PC-3 (cell line): ENCODE measurements at regions not wholly inside any gene's neighbourhood (a gene's known extent, or its start where the extent isn't known, plus 50 kb on each side); places are given as distances from the start of the nearest gene placed in this dataset.

ENCODE experiments used
- ATAC-seq: fragments of 200-7000 bp; cut with Tn5 transposase; 2 replicates; pipeline ENCODE4 v1.9.1; 2020; ENCODE audit warnings: mild to moderate bottlenecking, moderate library complexity
- BruUV-seq: library from RNA; stranded (reverse); fragments of 400-500 nt; replicated peaks from 2 replicates; lab custom pipeline; 2021; lab: Mats Ljungman, UMichigan
- CTCF ChIA-PET: fragments of 300-600 bp; sonication (Branson Sonifier 250); formaldehyde crosslinking; loops from one replicate; lab custom pipeline; 2022; ENCODE audit warnings: antibody characterized with exemption; lab: Charles Lee
- POLR2A ChIA-PET: fragments of 300-600 bp; sonication (Branson Sonifier 250); formaldehyde crosslinking; loops from one replicate; lab custom pipeline; 2022; ENCODE audit warnings: antibody characterized with exemption; ENCODE audit not compliant: unreplicated experiment; lab: Charles Lee
- DNase-seq: peaks from one replicate; pipeline ENCODE4 v3.0.0-alpha.2; 2015
- H2AFZ ChIP-seq: fragments of 300-600 bp; sonication (generic); 2 replicates; pipeline ENCODE4 v1.6.0; 2016; ENCODE audit warnings: antibody characterized with exemption, low read length
- H3F3A ChIP-seq: fragments of 300-600 bp; sonication (generic); one replicate; pipeline ENCODE4 v1.6.0; 2017; ENCODE audit warnings: antibody characterized with exemption, low read length, control low read depth, mild to moderate bottlenecking; ENCODE audit not compliant: unreplicated experiment
- H3K27ac ChIP-seq: fragments of 300-600 bp; sonication (generic); 2 replicates; pipeline ENCODE4 v1.5.1; 2016; ENCODE audit warnings: mild to moderate bottlenecking, low read length
- H3K27me3 ChIP-seq: fragments of 300-600 bp; sonication (generic); 2 replicates; pipeline ENCODE4 v1.6.1; 2016; ENCODE audit warnings: low read length, mixed read lengths
- H3K36me3 ChIP-seq: fragments of 300-600 bp; sonication (generic); 2 replicates; pipeline ENCODE4 v1.6.1; 2016; ENCODE audit warnings: low read depth, mixed run types, low read length, mixed read lengths
- H3K4me1 ChIP-seq: fragments of 300-600 bp; sonication (generic); 2 replicates; pipeline ENCODE4 v1.5.1; 2016; ENCODE audit warnings: low read length; ENCODE audit not compliant: insufficient read depth
- H3K4me2 ChIP-seq: fragments of 300-600 bp; sonication (generic); 2 replicates; pipeline ENCODE4 v1.6.0; 2016; ENCODE audit warnings: low read length
- H3K4me3 ChIP-seq: fragments of 300-600 bp; sonication (generic); 2 replicates; pipeline ENCODE4 v1.5.1; 2016; ENCODE audit warnings: mild to moderate bottlenecking, low read length, mixed read lengths
- H3K79me2 ChIP-seq: fragments of 300-600 bp; sonication (generic); 2 replicates; pipeline ENCODE4 v1.6.1; 2017; ENCODE audit warnings: low read length, mixed read lengths
- H3K9ac ChIP-seq: fragments of 300-600 bp; sonication (generic); 2 replicates; pipeline ENCODE4 v1.6.0; 2016; ENCODE audit warnings: mild to moderate bottlenecking, low read length
- H3K9me2 ChIP-seq: fragments of 300-600 bp; sonication (generic); replicated peaks from 2 replicates; pipeline ENCODE4 v1.6.1; 2016; ENCODE audit warnings: mixed run types, low read length, mixed read lengths
- H3K9me3 ChIP-seq: fragments of 300-600 bp; sonication (generic); 2 replicates; pipeline ENCODE4 v1.6.1; 2016; ENCODE audit warnings: low read length, mixed read lengths
- H4K20me1 ChIP-seq: fragments of 300-600 bp; sonication (generic); 2 replicates; pipeline ENCODE4 v1.6.1; 2016; ENCODE audit warnings: low read length, mixed read lengths
- EZH2 ChIP-seq: fragments of 300-600 bp; sonication (generic); IDR thresholded peaks from one replicate; pipeline ENCODE4 v1.6.1; 2017; ENCODE audit warnings: antibody characterized with exemption, mild to moderate bottlenecking, low read length; ENCODE audit not compliant: unreplicated experiment
- EZH2phosphoT487 ChIP-seq: fragments of 300-600 bp; sonication (generic); IDR thresholded peaks from 2 replicates; pipeline ENCODE4 v1.6.1; 2018; ENCODE audit warnings: mild to moderate bottlenecking, antibody characterized with exemption, low read length, borderline replicate concordance
- intact Hi-C: fragments of 100-400 bp; cut with micrococcal nuclease; formaldehyde crosslinking; loops from 2 replicates; pipeline ENCODE4 v1.9.0; 2023
- TF ChIP-seq, protein P1 (sequence below): fragments of 300-600 bp; sonication (generic); conservative IDR thresholded peaks from 2 replicates; pipeline ENCODE4 v1.5.1; 2017; ENCODE audit warnings: antibody characterized with exemption, low read depth, mild to moderate bottlenecking, low read length

DNA sequence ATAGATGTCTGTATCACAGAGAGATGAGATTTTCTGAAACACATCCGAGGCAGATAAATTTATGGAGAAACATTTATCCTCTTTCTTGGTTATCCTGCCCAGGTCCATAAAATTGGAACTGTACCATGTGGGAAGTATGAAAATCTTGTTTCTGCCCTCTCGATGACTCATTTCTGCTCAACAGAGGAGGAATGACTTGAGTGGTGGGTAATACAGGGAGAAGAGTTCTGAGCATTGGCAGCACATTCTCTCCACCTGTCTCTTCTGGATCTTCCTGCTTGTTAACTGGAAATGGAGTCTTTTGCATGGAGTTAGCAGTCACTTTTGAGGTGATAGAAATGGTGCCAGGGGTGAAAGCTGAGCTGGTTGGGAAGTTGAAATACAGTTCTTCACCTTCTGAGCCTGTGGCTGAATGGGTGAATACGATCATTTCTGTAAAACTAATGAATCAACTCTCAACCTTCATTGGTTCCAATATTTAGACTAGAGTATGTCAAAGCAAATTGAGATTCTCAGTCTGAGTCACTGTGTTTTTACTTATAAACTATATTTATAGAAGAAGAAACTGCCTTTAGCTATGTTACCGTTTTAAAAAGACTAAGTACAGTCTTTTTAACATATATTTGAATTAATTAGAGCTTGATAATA lies 945.5 kb downstream of the SORCS3 start:
- Histone ChIP-seq H3K9me3 (no peaks in the 10 kb centered on the region), H3K27me3 (no peaks in the 10 kb centered on the region), H3K79me2 (no peaks in the 10 kb centered on the region), H3K4me3 (no peak overlapping the region), H3K9ac (no peak overlapping the region), H4K20me1 (no peaks in the 10 kb centered on the region), H3K27ac (no peak overlapping the region), H3K36me3 (no peaks in the 10 kb centered on the region), H2AFZ (no peak overlapping the region), H3K9me2 (no peaks in the 10 kb centered on the region), H3K4me1 (no peaks in the 10 kb centered on the region), H3F3A (no peaks in the 10 kb centered on the region), H3K4me2 (no peak overlapping the region)
- CTCF ChIA-PET: no interaction called here
- DNase-seq: peak; percentile 1
- intact Hi-C loops: no loop called here
- TF ChIP-seq EZH2: no peak
- no peak for TF ChIP-seq EZH2phosphoT487
- TF ChIP-seq, protein P1, sequence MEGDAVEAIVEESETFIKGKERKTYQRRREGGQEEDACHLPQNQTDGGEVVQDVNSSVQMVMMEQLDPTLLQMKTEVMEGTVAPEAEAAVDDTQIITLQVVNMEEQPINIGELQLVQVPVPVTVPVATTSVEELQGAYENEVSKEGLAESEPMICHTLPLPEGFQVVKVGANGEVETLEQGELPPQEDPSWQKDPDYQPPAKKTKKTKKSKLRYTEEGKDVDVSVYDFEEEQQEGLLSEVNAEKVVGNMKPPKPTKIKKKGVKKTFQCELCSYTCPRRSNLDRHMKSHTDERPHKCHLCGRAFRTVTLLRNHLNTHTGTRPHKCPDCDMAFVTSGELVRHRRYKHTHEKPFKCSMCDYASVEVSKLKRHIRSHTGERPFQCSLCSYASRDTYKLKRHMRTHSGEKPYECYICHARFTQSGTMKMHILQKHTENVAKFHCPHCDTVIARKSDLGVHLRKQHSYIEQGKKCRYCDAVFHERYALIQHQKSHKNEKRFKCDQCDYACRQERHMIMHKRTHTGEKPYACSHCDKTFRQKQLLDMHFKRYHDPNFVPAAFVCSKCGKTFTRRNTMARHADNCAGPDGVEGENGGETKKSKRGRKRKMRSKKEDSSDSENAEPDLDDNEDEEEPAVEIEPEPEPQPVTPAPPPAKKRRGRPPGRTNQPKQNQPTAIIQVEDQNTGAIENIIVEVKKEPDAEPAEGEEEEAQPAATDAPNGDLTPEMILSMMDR: no peak
- POLR2A ChIA-PET: no interaction called here
- ATAC-seq: no peak
- BruUV-seq: no TSS peak

DNA sequence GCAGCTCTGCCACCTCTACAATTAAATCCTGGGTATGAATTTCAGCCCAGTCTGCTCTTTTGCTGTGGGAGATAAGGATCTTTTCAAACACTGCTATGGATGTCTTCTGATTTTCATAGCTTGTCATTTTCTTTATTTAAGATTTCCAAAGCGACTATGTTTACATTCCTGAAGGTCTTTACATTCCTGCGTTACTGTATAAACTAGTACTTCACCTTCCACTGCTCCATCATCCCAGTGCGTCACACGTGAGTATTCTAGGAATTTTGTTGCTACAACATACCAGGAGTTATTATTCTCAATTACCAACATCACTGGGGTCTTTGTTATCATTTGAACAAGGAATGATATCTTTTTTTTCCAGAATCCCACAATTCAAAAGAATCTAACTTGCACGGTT lies 944.7 kb downstream of the SORCS3 start:
- TF ChIP-seq EZH2phosphoT487 (no peak), EZH2 (no peak)
- TF ChIP-seq, protein P1: no peak
- H3K4me2 ChIP-seq: no peak overlapping the region
- H3K36me3 ChIP-seq: no peaks in the 10 kb centered on the region
- no peaks in the 10 kb centered on the region for H3K79me2 ChIP-seq
- ChIA-PET POLR2A (no interaction called here), CTCF (no interaction called here)
- H3F3A ChIP-seq: no peaks in the 10 kb centered on the region
- no peak for ATAC-seq
- peak; percentile 35 for DNase-seq
- no peaks in the 10 kb centered on the region for H3K9me2 ChIP-seq
- no TSS peak for BruUV-seq
- intact Hi-C loops: no loop called here
- H3K4me1 ChIP-seq: no peaks in the 10 kb centered on the region
- no peak overlapping the region for H2AFZ ChIP-seq
- H4K20me1 ChIP-seq: no peaks in the 10 kb centered on the region
- H3K9me3 ChIP-seq: no peaks in the 10 kb centered on the region
- H3K9ac ChIP-seq: no peak overlapping the region
- H3K27me3 ChIP-seq: no peaks in the 10 kb centered on the region
- no peak overlapping the region for H3K27ac ChIP-seq
- H3K4me3 ChIP-seq: no peak overlapping the region

DNA sequence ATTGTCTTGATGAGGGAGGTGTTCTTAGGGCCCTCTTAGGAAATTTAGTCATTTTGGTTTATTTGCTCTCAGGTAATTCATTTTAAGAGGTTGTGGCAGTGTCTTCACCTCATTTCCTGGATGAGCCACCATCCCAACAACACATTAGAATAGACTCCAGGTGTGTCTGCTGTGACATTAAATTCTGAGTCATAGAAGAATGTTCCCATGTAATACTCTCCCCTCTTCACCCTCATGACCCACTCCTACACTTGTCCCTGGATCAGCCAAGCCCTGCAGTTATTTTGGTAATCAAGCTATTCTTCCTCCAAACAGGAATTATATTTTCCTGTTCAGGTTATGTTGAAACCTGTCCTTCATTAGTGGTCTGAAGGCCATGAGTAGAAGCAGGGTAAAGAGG lies 944.1 kb downstream of the SORCS3 start:
- H3K9me2 ChIP-seq: no peaks in the 10 kb centered on the region
- no peaks in the 10 kb centered on the region for H3K9me3 ChIP-seq
- H3K27ac ChIP-seq: no peak overlapping the region
- BruUV-seq: no TSS peak
- intact Hi-C loops: no loop called here
- no peak overlapping the region for H3K9ac ChIP-seq
- H3K4me2 ChIP-seq: no peak overlapping the region
- no peaks in the 10 kb centered on the region for H3F3A ChIP-seq
- POLR2A ChIA-PET: no interaction called here
- DNase-seq (peak; percentile 22), ATAC-seq (no peak)
- CTCF ChIA-PET: no interaction called here
- no peaks in the 10 kb centered on the region for H3K27me3 ChIP-seq
- TF ChIP-seq, protein P1: no peak
- TF ChIP-seq EZH2 (no peak), EZH2phosphoT487 (no peak)
- H3K4me3 ChIP-seq: no peak overlapping the region
- H3K36me3 ChIP-seq: no peaks in the 10 kb centered on the region
- no peak overlapping the region for H2AFZ ChIP-seq
- no peaks in the 10 kb centered on the region for H3K4me1 ChIP-seq
- H4K20me1 ChIP-seq: no peaks in the 10 kb centered on the region
- no peaks in the 10 kb centered on the region for H3K79me2 ChIP-seq
